Suprapubic skin (tissue), 4 donors: ENCODE measurements at regions not wholly inside any gene's neighbourhood (a gene's known extent, or its start where the extent isn't known, plus 50 kb on each side); places are given as distances from the start of the nearest gene placed in this dataset.
"Not testable (repeated sequence)": the region's sequence is repeated elsewhere in the genome, so short reads cannot be mapped to it uniquely, and the experiment has no call there.

Source experiments
- DNase-seq, 2 donors: peaks; one replicate each; pipeline ENCODE4 v3.0.0-alpha.2; 2019; ENCODE audit warnings: low spot score in 2 of 2
- H3K27ac ChIP-seq: fragments of 200-600 bp; sonication (generic); one replicate; pipeline ENCODE4 v1.5.1; 2019
- H3K27me3 ChIP-seq: fragments of 200-600 bp; sonication (generic); one replicate; pipeline ENCODE4 v1.5.1; 2019
- H3K36me3 ChIP-seq: fragments of 200-600 bp; sonication (generic); one replicate; pipeline ENCODE4 v1.5.1; 2019
- H3K4me1 ChIP-seq: fragments of 200-600 bp; sonication (generic); one replicate; pipeline ENCODE4 v1.5.1; 2019
- H3K4me3 ChIP-seq: fragments of 200-600 bp; sonication (generic); one replicate; pipeline ENCODE4 v1.5.1; 2019; ENCODE audit warnings: mild to moderate bottlenecking
- H3K9me3 ChIP-seq: fragments of 200-600 bp; sonication (generic); one replicate; pipeline ENCODE4 v1.5.1; 2019
- CTCF ChIP-seq, 2 donors: fragments of 200-600 bp in 1 of 2; fragments of 450-650 bp in 1 of 2; sonication (generic) in 1 of 2; IDR thresholded peaks; one replicate each; pipeline ENCODE4 v1.5.1; 2016 to 2019; ENCODE audit warnings: antibody characterized with exemption in 2 of 2, mild to moderate bottlenecking in 1 of 2, moderate library complexity in 1 of 2
- EP300 ChIP-seq: sonication (generic); formaldehyde crosslinking; IDR thresholded peaks from one replicate; pipeline ENCODE4 v1.6.1; 2017; ENCODE audit warnings: antibody characterized with exemption
- POLR2A ChIP-seq, 2 donors: fragments of 450-650 bp; IDR thresholded peaks; one replicate each; pipeline ENCODE4 v1.6.1; 2017; ENCODE audit warnings: antibody characterized with exemption in 2 of 2, mild to moderate bottlenecking in 2 of 2, moderate library complexity in 2 of 2
- POLR2AphosphoS5 ChIP-seq, 3 donors: sonication (generic); formaldehyde crosslinking; IDR thresholded peaks; one replicate each; pipeline ENCODE4 v1.6.1; 2017; ENCODE audit warnings: antibody characterized with exemption in 3 of 3
- WGBS: methylation state at CpG from one replicate; pipeline ENCODE4 v1.1.5; 2018; 5-methylcytosine and 5-hydroxymethylcytosine counted together

GRCh38 chr4:137417676-137418075, 114.6 kb downstream of the PCDH18 start:
- H3K27ac ChIP-seq = no peak overlapping the region
- no peaks in the 10 kb centered on the region for H3K9me3 ChIP-seq
- no peak overlapping the region for H3K4me3 ChIP-seq
- no peak for TF ChIP-seq POLR2A (IDR thresholded peaks at IDR 0.05)
- TF ChIP-seq EP300 = no peak
- TF ChIP-seq CTCF (IDR thresholded peaks at IDR 0.05) = no peak
- no peak for TF ChIP-seq POLR2AphosphoS5 (IDR thresholded peaks at IDR 0.05)
- 86% methylated on average over 2 of the region's 2 CpGs for WGBS
- DNase-seq = no peak
- no peaks in the 10 kb centered on the region for H3K36me3 ChIP-seq
- H3K4me1 ChIP-seq = no peaks in the 10 kb centered on the region
- no peaks in the 10 kb centered on the region for H3K27me3 ChIP-seq

GRCh38 chr4:137414802-137415201, 117.5 kb downstream of the PCDH18 start:
- no peak for DNase-seq
- TF ChIP-seq EP300 (no peak), POLR2AphosphoS5 (IDR thresholded peaks at IDR 0.05) (no peak), CTCF (IDR thresholded peaks at IDR 0.05) (no peak), POLR2A (IDR thresholded peaks at IDR 0.05) (no peak)

GRCh38 chr4:137408527-137409177, 123.6 kb downstream of the PCDH18 start:
- Histone ChIP-seq H3K36me3 (no peaks in the 10 kb centered on the region), H3K27ac (no peak overlapping the region)
- 83% methylated on average over 2 of the region's 2 CpGs for WGBS

More at GRCh38 chr4:137414802-137415201, 117.5 kb downstream of the PCDH18 start:
- H3K4me1 ChIP-seq = no peaks in the 10 kb centered on the region
- WGBS = 84% methylated on average over 2 of the region's 2 CpGs
- H3K27ac ChIP-seq = no peak overlapping the region
- no peaks in the 10 kb centered on the region for H3K36me3 ChIP-seq
- H3K9me3 ChIP-seq = no peaks in the 10 kb centered on the region
- no peaks in the 10 kb centered on the region for H3K27me3 ChIP-seq
- no peak overlapping the region for H3K4me3 ChIP-seq

GRCh38 chr4:137405833-137406232, 126.5 kb downstream of the PCDH18 start:
- not testable (repeated sequence) for DNase-seq, H3K4me3 ChIP-seq, H3K36me3 ChIP-seq, H3K27ac ChIP-seq, H3K4me1 ChIP-seq, H3K9me3 ChIP-seq, H3K27me3 ChIP-seq
- 97% methylated on average over 9 of the region's 9 CpGs for WGBS

More at GRCh38 chr4:137408527-137409177, 123.6 kb downstream of the PCDH18 start:
- no peaks in the 10 kb centered on the region for H3K4me1 ChIP-seq
- no peak for DNase-seq
- TF ChIP-seq POLR2AphosphoS5 (IDR thresholded peaks at IDR 0.05) (no peak), CTCF (IDR thresholded peaks at IDR 0.05) (no peak), POLR2A (IDR thresholded peaks at IDR 0.05) (no peak), EP300 (no peak)
- no peaks in the 10 kb centered on the region for H3K9me3 ChIP-seq
- no peak overlapping the region for H3K4me3 ChIP-seq
- H3K27me3 ChIP-seq = no peaks in the 10 kb centered on the region

GRCh38 chr4:137394018-137394417, 138.3 kb downstream of the PCDH18 start:
- Histone ChIP-seq H3K4me3 (no peak overlapping the region), H3K4me1 (peaks cover 6% of the 10 kb centered on the region), H3K27me3 (no peaks in the 10 kb centered on the region), H3K27ac (no peak overlapping the region), H3K36me3 (no peaks in the 10 kb centered on the region), H3K9me3 (no peaks in the 10 kb centered on the region)
- TF ChIP-seq POLR2A (IDR thresholded peaks at IDR 0.05) (no peak), POLR2AphosphoS5 (IDR thresholded peaks at IDR 0.05) (no peak), CTCF (IDR thresholded peaks at IDR 0.05) (no peak), EP300 (no peak)
- WGBS = 52% methylated on average over 1 of the region's 1 CpG
- no peak for DNase-seq

GRCh38 chr4:137393044-137393443, 139.2 kb downstream of the PCDH18 start:
- DNase-seq = no peak
- no peak overlapping the region for H3K27ac ChIP-seq
- 55% methylated on average over 2 of the region's 2 CpGs for WGBS
- no peak overlapping the region for H3K4me3 ChIP-seq
- TF ChIP-seq CTCF (IDR thresholded peaks at IDR 0.05) (no peak), POLR2A (IDR thresholded peaks at IDR 0.05) (no peak), EP300 (no peak), POLR2AphosphoS5 (IDR thresholded peaks at IDR 0.05) (no peak)
- H3K27me3 ChIP-seq = no peaks in the 10 kb centered on the region
- no peaks in the 10 kb centered on the region for H3K36me3 ChIP-seq
- H3K4me1 ChIP-seq = peaks cover 6% of the 10 kb centered on the region
- H3K9me3 ChIP-seq = no peaks in the 10 kb centered on the region
